GM19468 (cell line): ENCODE measurements at regions not wholly inside any gene's neighbourhood (a gene's known extent, or its start where the extent isn't known, plus 50 kb on each side); places are given as distances from the start of the nearest gene placed in this dataset.
"Not testable (repeated sequence)": the region's sequence is repeated elsewhere in the genome, so short reads cannot be mapped to it uniquely, and the experiment has no call there.

Experiments used
- ATAC-seq: cut with Tn5 transposase; IDR thresholded peaks from one replicate; pipeline ENCODE4 v1.9.1; 2021; ENCODE audit warnings: mild to moderate bottlenecking, moderate library complexity, moderate number of reproducible peaks; ENCODE audit not compliant: unreplicated experiment; ENCODE audit errors: extremely low read depth

GRCh38 chr5:152125661-152126205, 201.1 kb upstream of the GLRA1 start:
- no peak for ATAC-seq

GRCh38 chr5:152124409-152125041, 199.9 kb upstream of the GLRA1 start:
- ATAC-seq = no peak

- no peak for ATAC-seq
These were observed 194.2 kb upstream of the GLRA1 start for GRCh38 chr5:152118676-152119470.

GRCh38 chr5:152116934-152117333, 192.3 kb upstream of the GLRA1 start:
- ATAC-seq = no peak

GRCh38 chr5:152113401-152113800, 188.8 kb upstream of the GLRA1 start:
- no peak for ATAC-seq

- no peak for ATAC-seq
These were observed 182.6 kb upstream of the GLRA1 start for GRCh38 chr5:152107220-152107619.

GRCh38 chr5:152106571-152106970, 181.9 kb upstream of the GLRA1 start:
- ATAC-seq = no peak

GRCh38 chr5:152105085-152105484, 180.4 kb upstream of the GLRA1 start:
- no peak for ATAC-seq

- no peak for ATAC-seq
These were observed 179.6 kb upstream of the GLRA1 start for GRCh38 chr5:152104211-152104610.

- not testable (repeated sequence) for ATAC-seq
These were observed 178.3 kb upstream of the GLRA1 start for GRCh38 chr5:152102908-152103307.

- ATAC-seq = no peak
These were observed 177.4 kb upstream of the GLRA1 start for GRCh38 chr5:152102057-152102456.

GRCh38 chr5:152100462-152100861, 175.8 kb upstream of the GLRA1 start:
- no peak for ATAC-seq

- ATAC-seq = no peak
These were observed 172.5 kb upstream of the GLRA1 start for GRCh38 chr5:152097128-152097527.

- no peak for ATAC-seq
These were observed 170.1 kb upstream of the GLRA1 start for GRCh38 chr5:152094716-152095115.

- no peak for ATAC-seq
These were observed 169.4 kb upstream of the GLRA1 start for GRCh38 chr5:152094060-152094459.

- ATAC-seq = no peak
These were observed 167.9 kb upstream of the GLRA1 start for GRCh38 chr5:152092580-152092979.

GRCh38 chr5:152089644-152090043, 165.0 kb upstream of the GLRA1 start:
- ATAC-seq = no peak

- no peak for ATAC-seq
These were observed 162.0 kb upstream of the GLRA1 start for GRCh38 chr5:152086668-152087067.

- no peak for ATAC-seq
These were observed 159.8 kb upstream of the GLRA1 start for GRCh38 chr5:152084476-152084875.

GRCh38 chr5:152083231-152083630, 158.6 kb upstream of the GLRA1 start:
- ATAC-seq = no peak

GRCh38 chr5:152072091-152072490, 147.4 kb upstream of the GLRA1 start:
- no peak for ATAC-seq

GRCh38 chr5:152070591-152070990, 145.9 kb upstream of the GLRA1 start:
- no peak for ATAC-seq
